HG02884 (cell line): ENCODE measurements at regions not wholly inside any gene's neighbourhood (a gene's known extent, or its start where the extent isn't known, plus 50 kb on each side); places are given as distances from the start of the nearest gene placed in this dataset.
"Not testable (repeated sequence)": the region's sequence is repeated elsewhere in the genome, so short reads cannot be mapped to it uniquely, and the experiment has no call there.

ENCODE experiments used
- ATAC-seq: cut with Tn5 transposase; IDR thresholded peaks from one replicate; pipeline ENCODE4 v1.9.1; 2021; ENCODE audit warnings: mild to moderate bottlenecking, moderate library complexity; ENCODE audit not compliant: unreplicated experiment

GRCh38 chrX:78603908-78604307 lies 55.2 kb downstream of the RTL3 start:
- no peak for ATAC-seq

- no peak for ATAC-seq
Measured at GRCh38 chrX:78595901-78596502, 63.1 kb downstream of the RTL3 start.

GRCh38 chrX:78593701-78594100 lies 65.4 kb downstream of the RTL3 start:
- no peak for ATAC-seq

- ATAC-seq: no peak
Measured at GRCh38 chrX:78592030-78592429, 67.1 kb downstream of the RTL3 start.

- no peak for ATAC-seq
Measured at GRCh38 chrX:78574306-78574705, 84.8 kb downstream of the RTL3 start.

DNA sequence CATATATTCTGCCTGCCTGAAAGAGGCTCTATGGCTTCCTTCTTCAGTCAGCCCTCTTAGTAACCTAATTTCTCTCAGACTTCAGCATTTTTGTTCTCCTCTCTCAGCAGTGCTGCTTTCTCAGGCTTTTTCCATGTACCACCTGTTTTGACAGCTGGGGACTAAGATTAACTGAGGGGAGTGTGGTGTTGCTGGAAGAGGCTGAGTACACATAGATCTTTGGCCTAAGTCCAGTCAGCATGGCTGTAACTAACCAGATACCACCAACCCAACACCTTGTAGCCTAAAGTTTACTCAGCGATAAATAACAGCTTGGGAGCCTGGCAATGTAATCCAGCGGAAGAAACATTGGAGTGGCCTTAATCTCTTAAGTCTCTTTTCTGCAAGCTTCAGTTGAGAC lies 85.5 kb downstream of the RTL3 start:
- ATAC-seq: no peak

DNA sequence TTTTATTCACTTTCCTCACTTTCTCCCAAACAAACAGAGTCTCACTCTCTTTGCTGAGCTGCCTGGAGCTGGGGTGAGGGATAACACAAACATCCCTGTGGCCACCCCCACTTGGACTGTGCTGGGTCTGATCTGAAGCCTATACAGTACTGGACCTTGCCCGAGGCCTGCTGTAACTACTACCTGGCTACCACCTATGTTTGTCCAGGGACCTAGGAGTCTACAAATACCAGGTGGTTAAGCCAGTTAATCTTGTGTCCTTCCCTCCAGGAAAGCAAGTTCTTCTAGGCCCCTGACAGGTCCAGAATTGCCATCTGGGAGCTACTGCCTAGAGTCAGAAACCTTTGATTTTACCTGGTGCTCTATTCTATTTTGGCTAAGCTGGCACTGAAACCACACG lies 87.3 kb downstream of the RTL3 start:
- no peak for ATAC-seq

GRCh38 chrX:78555401-78555980 lies 103.6 kb downstream of the RTL3 start:
- no peak for ATAC-seq

- ATAC-seq: not testable (repeated sequence)
Measured at GRCh38 chrX:78552628-78553027, 106.5 kb downstream of the RTL3 start.

DNA sequence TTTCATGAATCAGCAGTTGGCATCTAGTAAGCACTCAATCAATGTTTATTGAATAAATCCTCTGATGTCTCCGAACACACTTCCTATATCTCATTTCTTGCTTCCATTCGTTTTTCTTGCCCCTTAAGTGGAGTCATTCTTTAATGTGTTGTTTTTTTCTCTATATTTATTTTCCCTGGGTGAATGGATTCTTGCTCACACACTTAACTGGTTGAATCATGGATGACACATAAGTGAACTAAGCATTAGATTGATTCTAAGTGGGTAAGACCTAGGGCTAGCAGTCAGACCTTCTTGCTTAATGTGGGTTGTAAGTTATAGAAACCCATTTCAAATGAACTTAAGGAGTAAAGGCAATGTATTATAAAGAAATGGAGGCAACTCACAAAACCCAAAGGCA lies 111.1 kb downstream of the RTL3 start:
- ATAC-seq: no peak

- ATAC-seq: no peak
Measured at GRCh38 chrX:78545233-78545632, 113.9 kb downstream of the RTL3 start.

DNA sequence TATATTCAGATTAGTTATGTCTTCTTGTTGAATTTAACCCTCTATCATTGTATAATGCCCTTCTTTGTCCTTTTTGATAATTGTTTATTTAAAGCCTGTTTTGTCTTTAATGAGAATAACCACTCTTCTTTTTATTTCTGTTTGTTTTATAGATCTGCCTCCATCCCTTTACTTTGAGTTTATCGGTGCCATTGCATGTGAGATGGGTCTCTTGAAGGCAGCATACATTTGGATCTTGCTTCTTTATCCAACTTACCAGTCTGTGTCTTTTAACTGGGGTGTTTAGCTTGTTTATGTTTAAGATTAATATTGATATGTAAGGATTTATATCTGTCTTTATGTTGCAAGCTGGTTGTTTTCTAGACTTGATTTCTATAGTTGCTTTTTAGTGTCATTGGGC lies 115.8 kb downstream of the RTL3 start:
- no peak for ATAC-seq

DNA sequence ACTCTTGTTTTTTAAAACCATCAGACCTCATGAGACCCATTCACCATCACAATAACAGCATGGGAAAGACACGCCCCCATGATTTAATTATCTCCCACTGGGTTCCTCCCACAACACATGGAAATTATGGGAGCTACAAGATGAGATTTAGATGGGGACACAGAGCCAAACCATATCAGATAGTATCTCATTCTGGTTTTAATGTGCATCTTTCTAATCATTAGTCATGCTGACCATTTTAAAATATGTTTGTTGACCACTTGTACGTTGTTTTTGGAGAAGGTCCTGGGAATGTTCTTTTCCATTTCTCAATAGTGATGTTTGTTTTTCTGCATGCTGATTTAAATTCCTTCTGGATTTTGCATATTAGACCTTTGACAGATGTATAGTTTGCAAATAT lies 119.0 kb downstream of the RTL3 start:
- ATAC-seq: no peak

- no peak for ATAC-seq
Measured at GRCh38 chrX:78534221-78534620, 124.9 kb downstream of the RTL3 start.

- no peak for ATAC-seq
Measured at GRCh38 chrX:78532363-78532762, 126.8 kb downstream of the RTL3 start.

- no peak for ATAC-seq
Measured at GRCh38 chrX:78527818-78528217, 131.3 kb downstream of the RTL3 start.

DNA sequence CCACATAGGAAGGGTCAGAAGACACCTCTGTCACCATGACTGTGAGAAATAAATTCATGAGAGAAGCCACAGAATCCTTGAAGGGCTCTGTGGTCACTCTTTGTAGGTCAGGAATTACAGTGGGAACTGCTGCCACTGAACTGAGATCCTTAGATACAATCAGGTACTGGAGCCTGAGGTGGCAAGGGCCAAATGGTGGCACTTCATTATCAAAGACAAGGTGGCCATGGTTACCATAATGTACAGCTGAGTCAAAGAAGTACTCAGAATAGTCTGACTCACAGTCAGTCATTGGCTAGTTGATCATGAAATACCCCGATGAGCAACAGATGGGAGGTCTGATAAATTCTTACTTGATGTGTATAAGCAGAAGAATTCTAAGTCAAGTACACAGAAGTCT lies 131.9 kb downstream of the RTL3 start:
- ATAC-seq: no peak

DNA sequence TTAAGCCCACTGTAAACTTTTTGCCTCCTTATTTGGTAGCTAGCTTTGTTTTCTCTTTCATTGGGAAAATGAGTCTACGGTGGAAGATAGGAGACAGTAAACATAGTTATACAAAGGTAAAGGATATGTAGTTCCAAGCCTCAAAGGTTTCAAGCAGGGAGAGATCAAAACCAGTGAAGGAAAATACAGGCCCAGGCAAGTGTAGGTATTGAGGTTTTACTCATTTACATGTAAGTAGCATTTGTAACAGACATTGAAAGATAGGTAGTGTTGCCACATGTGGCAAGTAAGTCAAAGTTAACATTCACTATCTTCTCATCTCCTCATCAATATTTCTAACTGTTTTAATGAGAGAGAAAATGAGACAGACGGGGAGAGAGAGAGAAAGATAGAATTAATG lies 136.5 kb downstream of the RTL3 start:
- no peak for ATAC-seq

DNA sequence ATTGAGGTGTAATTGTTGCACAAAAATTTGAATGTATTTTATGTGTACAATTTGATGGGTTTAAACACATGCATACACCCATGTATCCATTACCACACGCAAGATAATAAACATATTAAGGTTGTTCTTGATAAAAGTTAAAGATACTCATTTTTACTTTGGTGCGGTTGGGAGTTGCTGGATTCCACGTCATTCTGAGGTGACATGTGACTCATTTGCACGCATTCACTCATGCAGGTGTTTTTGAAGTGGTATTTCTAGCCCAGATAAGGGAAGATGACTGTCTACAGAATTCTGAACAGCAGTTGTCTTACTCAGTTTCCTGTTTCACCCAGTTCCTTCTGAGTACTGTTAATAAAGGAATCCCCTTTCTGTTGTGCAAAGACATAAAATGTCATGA lies 142.0 kb downstream of the RTL3 start:
- peak; percentile 79 for ATAC-seq

- ATAC-seq: no peak
Measured at GRCh38 chrX:78514852-78515251, 144.3 kb downstream of the RTL3 start.

GRCh38 chrX:78513971-78514738 lies 145.0 kb downstream of the RTL3 start:
- no peak for ATAC-seq

DNA sequence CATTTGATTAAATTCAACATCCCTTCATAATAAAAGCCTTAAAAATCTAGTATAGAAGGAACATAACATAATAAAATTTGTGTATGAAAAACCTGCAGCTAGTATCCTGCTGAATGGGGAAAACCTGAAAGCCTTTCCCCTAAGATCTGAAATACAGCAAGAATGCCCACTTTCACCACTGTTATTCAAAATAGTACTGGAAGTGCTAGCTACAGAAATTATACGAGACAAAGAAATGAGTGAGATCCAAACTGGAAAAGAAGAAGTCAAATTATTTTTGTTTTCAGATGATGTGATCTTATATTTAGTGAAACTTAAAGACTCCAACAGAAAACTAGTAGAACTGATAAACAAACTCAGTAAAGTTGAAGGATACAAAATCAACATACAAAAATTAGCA lies 152.9 kb downstream of the RTL3 start:
- ATAC-seq: no peak
